Skeletal muscle satellite cell (primary cell): ENCODE measurements at regions not wholly inside any gene's neighbourhood (a gene's known extent, or its start where the extent isn't known, plus 50 kb on each side); places are given as distances from the start of the nearest gene placed in this dataset.
"Not testable (repeated sequence)": the region's sequence is repeated elsewhere in the genome, so short reads cannot be mapped to it uniquely, and the experiment has no call there.

Experiments
- H3K27me3 ChIP-seq: 2 replicates; pipeline ENCODE4 v1.7.0; 2013; ENCODE audit warnings: low read length; ENCODE audit not compliant: control insufficient read depth, insufficient read depth
- H3K36me3 ChIP-seq: 2 replicates; pipeline ENCODE4 v1.7.0; 2013; ENCODE audit warnings: mild to moderate bottlenecking, control low read depth, low read length; ENCODE audit not compliant: insufficient read depth
- H3K4me1 ChIP-seq: 2 replicates; pipeline ENCODE4 v1.7.0; 2013; ENCODE audit warnings: low read length; ENCODE audit not compliant: control insufficient read depth, insufficient read depth
- H3K4me2 ChIP-seq: 2 replicates; pipeline ENCODE4 v1.7.0; 2013; ENCODE audit warnings: mild to moderate bottlenecking, low read length
- H3K4me3 ChIP-seq: 2 replicates; pipeline ENCODE4 v1.7.0; 2013; ENCODE audit warnings: low read length
- H3K9ac ChIP-seq: 2 replicates; pipeline ENCODE4 v1.7.0; 2013; ENCODE audit warnings: mild to moderate bottlenecking, low read depth, low read length, moderate library complexity
- H3K9me3 ChIP-seq: replicated peaks from 2 replicates; pipeline ENCODE4 v1.7.0; 2013; ENCODE audit warnings: mild to moderate bottlenecking, control low read depth, low read length

GRCh38 chr6:14552891-14553290 lies 435.3 kb downstream of the CD83 start:
- Histone ChIP-seq H3K4me3 (no peak overlapping the region), H3K36me3 (no peaks in the 10 kb centered on the region), H3K27me3 (no peaks in the 10 kb centered on the region), H3K4me2 (no peak overlapping the region), H3K4me1 (peaks cover 6% of the 10 kb centered on the region), H3K9ac (no peak overlapping the region), H3K9me3 (no peaks in the 10 kb centered on the region)

- Histone ChIP-seq H3K9ac (no peak overlapping the region), H3K9me3 (no peaks in the 10 kb centered on the region), H3K4me2 (no peak overlapping the region), H3K27me3 (no peaks in the 10 kb centered on the region), H3K4me3 (no peak overlapping the region), H3K4me1 (peaks cover 6% of the 10 kb centered on the region), H3K36me3 (no peaks in the 10 kb centered on the region)
These were observed 435.9 kb downstream of the CD83 start for GRCh38 chr6:14553515-14553914.

- H3K4me1 ChIP-seq, result peaks cover 5% of the 10 kb centered on the region
- H3K9me3 ChIP-seq, result no peaks in the 10 kb centered on the region
- no peak overlapping the region for H3K4me3 ChIP-seq
- H3K9ac ChIP-seq, result no peak overlapping the region
- H3K27me3 ChIP-seq, result no peaks in the 10 kb centered on the region
- H3K36me3 ChIP-seq, result no peaks in the 10 kb centered on the region
- H3K4me2 ChIP-seq, result no peak overlapping the region
These were observed 438.2 kb downstream of the CD83 start for GRCh38 chr6:14555804-14556203.

GRCh38 chr6:14559746-14560536 lies 442.4 kb downstream of the CD83 start:
- H3K4me2 ChIP-seq, result no peak overlapping the region
- H3K36me3 ChIP-seq, result no peaks in the 10 kb centered on the region
- no peak overlapping the region for H3K4me3 ChIP-seq
- no peaks in the 10 kb centered on the region for H3K9me3 ChIP-seq
- no peak overlapping the region for H3K9ac ChIP-seq
- H3K27me3 ChIP-seq, result no peaks in the 10 kb centered on the region
- H3K4me1 ChIP-seq, result no peaks in the 10 kb centered on the region

GRCh38 chr6:14561563-14561962 lies 444.0 kb downstream of the CD83 start:
- H3K36me3 ChIP-seq, result not testable (repeated sequence)

GRCh38 chr6:14567842-14568241 lies 450.3 kb downstream of the CD83 start:
- Histone ChIP-seq H3K27me3 (peaks cover 4% of the 10 kb centered on the region), H3K36me3 (no peaks in the 10 kb centered on the region), H3K4me1 (no peaks in the 10 kb centered on the region), H3K9me3 (no peaks in the 10 kb centered on the region), H3K9ac (no peak overlapping the region), H3K4me3 (no peak overlapping the region), H3K4me2 (no peak overlapping the region)

More at GRCh38 chr6:14561563-14561962, 444.0 kb downstream of the CD83 start:
- H3K9me3 ChIP-seq, H3K9ac ChIP-seq, H3K4me2 ChIP-seq, H3K4me1 ChIP-seq, H3K27me3 ChIP-seq, H3K4me3 ChIP-seq: not testable (repeated sequence)

- no peaks in the 10 kb centered on the region for H3K9me3 ChIP-seq
- H3K9ac ChIP-seq, result no peak overlapping the region
- H3K4me1 ChIP-seq, result no peaks in the 10 kb centered on the region
- H3K4me2 ChIP-seq, result no peak overlapping the region
- no peak overlapping the region for H3K4me3 ChIP-seq
- H3K36me3 ChIP-seq, result no peaks in the 10 kb centered on the region
- H3K27me3 ChIP-seq, result peaks cover 4% of the 10 kb centered on the region
These were observed 451.8 kb downstream of the CD83 start for GRCh38 chr6:14569394-14569793.

- not testable (repeated sequence) for H3K9ac ChIP-seq, H3K4me2 ChIP-seq, H3K36me3 ChIP-seq, H3K4me3 ChIP-seq, H3K4me1 ChIP-seq, H3K27me3 ChIP-seq, H3K9me3 ChIP-seq
These were observed 452.3 kb downstream of the CD83 start for GRCh38 chr6:14569874-14570273.

GRCh38 chr6:14571001-14571400 lies 453.4 kb downstream of the CD83 start:
- Histone ChIP-seq H3K27me3 (peaks cover 9% of the 10 kb centered on the region), H3K4me2 (no peak overlapping the region), H3K9me3 (no peaks in the 10 kb centered on the region), H3K36me3 (no peaks in the 10 kb centered on the region), H3K4me1 (no peaks in the 10 kb centered on the region), H3K9ac (no peak overlapping the region), H3K4me3 (no peak overlapping the region)

- Histone ChIP-seq H3K4me1 (no peaks in the 10 kb centered on the region), H3K4me3 (no peak overlapping the region), H3K9ac (no peak overlapping the region), H3K36me3 (no peaks in the 10 kb centered on the region), H3K27me3 (peaks cover 9% of the 10 kb centered on the region), H3K4me2 (no peak overlapping the region), H3K9me3 (no peaks in the 10 kb centered on the region)
These were observed 454.2 kb downstream of the CD83 start for GRCh38 chr6:14571746-14572145.

- H3K9me3 ChIP-seq, result no peaks in the 10 kb centered on the region
- peaks cover 9% of the 10 kb centered on the region for H3K27me3 ChIP-seq
- H3K4me2 ChIP-seq, result no peak overlapping the region
- no peaks in the 10 kb centered on the region for H3K4me1 ChIP-seq
- H3K4me3 ChIP-seq, result no peak overlapping the region
- H3K36me3 ChIP-seq, result no peaks in the 10 kb centered on the region
- no peak overlapping the region for H3K9ac ChIP-seq
These were observed 455.7 kb downstream of the CD83 start for GRCh38 chr6:14573267-14573666.

GRCh38 chr6:14573703-14574290 lies 456.2 kb downstream of the CD83 start:
- Histone ChIP-seq H3K9me3 (no peaks in the 10 kb centered on the region), H3K4me2 (no peak overlapping the region), H3K4me1 (no peaks in the 10 kb centered on the region), H3K36me3 (no peaks in the 10 kb centered on the region), H3K9ac (no peak overlapping the region), H3K4me3 (no peak overlapping the region), H3K27me3 (peaks cover 9% of the 10 kb centered on the region)
